Esophagus muscularis mucosa (tissue), 3 donors: ENCODE measurements at regions not wholly inside any gene's neighbourhood (a gene's known extent, or its start where the extent isn't known, plus 50 kb on each side); places are given as distances from the start of the nearest gene placed in this dataset.

Experiments used
- POLR2A ChIP-seq: fragments of 450-650 bp; IDR thresholded peaks from one replicate; pipeline ENCODE4 v1.6.1; 2017; ENCODE audit warnings: antibody characterized with exemption, moderate library complexity, mild to moderate bottlenecking, low read depth
- POLR2AphosphoS5 ChIP-seq, 2 donors: sonication (generic); formaldehyde crosslinking; IDR thresholded peaks; one replicate each; pipeline ENCODE4 v1.6.1; 2017; ENCODE audit warnings: antibody characterized with exemption in 2 of 2
- TF ChIP-seq, protein P1 (sequence below), 3 experiments: fragments of 200-600 bp in 2 of 3; fragments of 450-650 bp in 1 of 3; sonication (generic) in 2 of 3; IDR thresholded peaks; one replicate each; pipeline ENCODE4 v1.5.1; 2017 to 2019; ENCODE audit warnings: antibody characterized with exemption in 3 of 3, mild to moderate bottlenecking in 2 of 3, moderate library complexity in 1 of 3

DNA sequence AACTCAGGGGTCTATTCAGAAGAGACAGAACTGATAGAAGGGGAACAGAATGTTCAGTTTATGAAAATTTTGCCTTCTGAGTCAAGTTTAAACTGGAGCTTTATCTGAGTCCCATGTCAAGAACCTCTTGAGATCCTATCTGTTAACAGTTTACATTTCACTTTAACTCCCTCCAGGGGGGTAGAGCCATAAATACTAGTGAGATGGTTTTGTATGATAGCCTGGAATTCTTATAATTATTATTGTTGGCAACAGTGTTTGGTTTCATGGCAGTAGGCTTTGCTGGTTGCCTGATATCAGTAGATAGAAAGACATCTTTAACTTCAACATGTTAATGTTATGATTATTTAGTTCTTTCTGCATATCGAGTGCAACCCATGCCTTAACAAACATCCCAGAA lies 498.5 kb downstream of the INSC start:
- TF ChIP-seq, protein P1, sequence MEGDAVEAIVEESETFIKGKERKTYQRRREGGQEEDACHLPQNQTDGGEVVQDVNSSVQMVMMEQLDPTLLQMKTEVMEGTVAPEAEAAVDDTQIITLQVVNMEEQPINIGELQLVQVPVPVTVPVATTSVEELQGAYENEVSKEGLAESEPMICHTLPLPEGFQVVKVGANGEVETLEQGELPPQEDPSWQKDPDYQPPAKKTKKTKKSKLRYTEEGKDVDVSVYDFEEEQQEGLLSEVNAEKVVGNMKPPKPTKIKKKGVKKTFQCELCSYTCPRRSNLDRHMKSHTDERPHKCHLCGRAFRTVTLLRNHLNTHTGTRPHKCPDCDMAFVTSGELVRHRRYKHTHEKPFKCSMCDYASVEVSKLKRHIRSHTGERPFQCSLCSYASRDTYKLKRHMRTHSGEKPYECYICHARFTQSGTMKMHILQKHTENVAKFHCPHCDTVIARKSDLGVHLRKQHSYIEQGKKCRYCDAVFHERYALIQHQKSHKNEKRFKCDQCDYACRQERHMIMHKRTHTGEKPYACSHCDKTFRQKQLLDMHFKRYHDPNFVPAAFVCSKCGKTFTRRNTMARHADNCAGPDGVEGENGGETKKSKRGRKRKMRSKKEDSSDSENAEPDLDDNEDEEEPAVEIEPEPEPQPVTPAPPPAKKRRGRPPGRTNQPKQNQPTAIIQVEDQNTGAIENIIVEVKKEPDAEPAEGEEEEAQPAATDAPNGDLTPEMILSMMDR (IDR thresholded peaks at IDR 0.05) = no peak
- TF ChIP-seq POLR2A = no peak
- TF ChIP-seq POLR2AphosphoS5 (IDR thresholded peaks at IDR 0.05) = no peak
